SH-SY5Y (cell line): ENCODE measurements at regions not wholly inside any gene's neighbourhood (a gene's known extent, or its start where the extent isn't known, plus 50 kb on each side); places are given as distances from the start of the nearest gene placed in this dataset.

Experiments
- GATA2 ChIP-seq: IDR thresholded peaks from 2 replicates; pipeline ENCODE4 v1.6.1; 2011; ENCODE audit warnings: mild to moderate bottlenecking, low read depth, low read length
- GATA3 ChIP-seq: IDR thresholded peaks from 2 replicates; pipeline ENCODE4 v1.6.1; 2011; ENCODE audit warnings: low read depth, mild to moderate bottlenecking, low read length, moderate library complexity

GRCh38 chr2:34025196-34025595 lies 426.1 kb upstream of the FAM98A start:
- TF ChIP-seq GATA2 (no peak), GATA3 (no peak)
